ENCODE measurements at regions not wholly inside any gene's neighbourhood (a gene's known extent, or its start where the extent isn't known, plus 50 kb on each side); places are given as distances from the start of the nearest gene placed in this dataset.

DNA sequence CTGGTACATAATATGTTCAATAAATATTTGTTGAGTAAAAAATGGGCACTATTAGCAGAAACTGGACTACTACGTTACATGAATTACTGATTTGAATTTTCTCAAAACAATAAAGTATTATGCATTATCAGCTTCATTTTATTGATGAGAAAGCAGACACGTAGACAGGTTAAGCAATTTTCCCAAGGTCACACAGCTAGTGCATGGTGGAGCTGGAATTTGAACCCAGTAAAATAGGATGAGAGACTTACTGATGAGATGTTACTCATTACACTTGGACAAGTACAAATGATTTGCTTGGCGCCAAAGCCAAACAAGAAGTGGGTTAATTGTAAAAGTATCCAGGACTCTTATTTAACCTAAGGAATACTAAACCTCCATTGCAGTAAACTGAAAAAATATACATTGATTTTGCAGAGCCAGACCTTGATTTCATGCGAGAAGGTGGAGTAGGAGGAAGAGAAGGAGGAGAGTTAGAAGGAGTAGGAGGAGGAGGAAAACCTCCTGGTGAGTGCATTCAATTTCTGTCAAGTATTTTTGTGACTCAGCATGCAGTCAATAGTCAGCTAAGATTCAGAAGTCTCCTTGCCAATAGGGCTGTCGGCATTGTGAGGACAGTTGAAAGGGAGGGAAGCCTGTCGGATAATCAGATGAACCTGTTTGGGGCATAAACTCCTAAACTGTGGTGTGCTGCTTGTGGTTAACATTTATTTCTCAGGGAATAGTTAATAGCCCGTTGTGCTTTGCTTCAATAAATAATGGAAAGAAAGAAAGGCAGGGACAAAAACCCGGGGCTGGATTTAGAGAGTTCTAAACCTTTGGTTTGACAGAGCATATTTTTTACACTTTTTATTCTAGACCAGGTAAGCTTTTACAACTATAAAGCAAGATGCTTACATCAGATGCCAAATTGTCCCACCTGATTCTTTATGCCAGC lies 77.0 kb upstream of the TACR1 start:
- Histone ChIP-seq H2AFZ (ENCODE audit: low read depth) (no peak overlapping the region), H3K27me3 (ENCODE audit: insufficient read depth, low read depth) (no peaks in the 10 kb centered on the region), H3K79me2 (ENCODE audit: insufficient read depth, low read depth) (no peaks in the 10 kb centered on the region), H3K9ac (no peak overlapping the region), H4K20me1 (ENCODE audit: insufficient read depth) (no peaks in the 10 kb centered on the region), H3K4me3 (IDR thresholded peaks at IDR 0.05; ENCODE audit: insufficient read depth, low read depth, low read length) (no peak overlapping the region), H3K4me2 (no peak overlapping the region), H3K27ac (no peak overlapping the region), H3K4me1 (ENCODE audit: low read depth, poor library complexity, severe bottlenecking) (no peaks in the 10 kb centered on the region), H3K36me3 (ENCODE audit: insufficient read depth) (no peaks in the 10 kb centered on the region)
- TF ChIP-seq, protein P1, sequence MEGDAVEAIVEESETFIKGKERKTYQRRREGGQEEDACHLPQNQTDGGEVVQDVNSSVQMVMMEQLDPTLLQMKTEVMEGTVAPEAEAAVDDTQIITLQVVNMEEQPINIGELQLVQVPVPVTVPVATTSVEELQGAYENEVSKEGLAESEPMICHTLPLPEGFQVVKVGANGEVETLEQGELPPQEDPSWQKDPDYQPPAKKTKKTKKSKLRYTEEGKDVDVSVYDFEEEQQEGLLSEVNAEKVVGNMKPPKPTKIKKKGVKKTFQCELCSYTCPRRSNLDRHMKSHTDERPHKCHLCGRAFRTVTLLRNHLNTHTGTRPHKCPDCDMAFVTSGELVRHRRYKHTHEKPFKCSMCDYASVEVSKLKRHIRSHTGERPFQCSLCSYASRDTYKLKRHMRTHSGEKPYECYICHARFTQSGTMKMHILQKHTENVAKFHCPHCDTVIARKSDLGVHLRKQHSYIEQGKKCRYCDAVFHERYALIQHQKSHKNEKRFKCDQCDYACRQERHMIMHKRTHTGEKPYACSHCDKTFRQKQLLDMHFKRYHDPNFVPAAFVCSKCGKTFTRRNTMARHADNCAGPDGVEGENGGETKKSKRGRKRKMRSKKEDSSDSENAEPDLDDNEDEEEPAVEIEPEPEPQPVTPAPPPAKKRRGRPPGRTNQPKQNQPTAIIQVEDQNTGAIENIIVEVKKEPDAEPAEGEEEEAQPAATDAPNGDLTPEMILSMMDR (conservative IDR thresholded peaks at IDR 0.05; ENCODE audit: low read depth, low read length) = no peak

GRCh38 chr2:75274936-75275335 lies 75.6 kb upstream of the TACR1 start:
- H3K4me3 ChIP-seq (IDR thresholded peaks at IDR 0.05; ENCODE audit: insufficient read depth, low read depth, low read length) = no peak overlapping the region
- TF ChIP-seq, protein P1 (conservative IDR thresholded peaks at IDR 0.05; ENCODE audit: low read depth, low read length) = no peak
- no peak overlapping the region for H3K27ac ChIP-seq
- no peaks in the 10 kb centered on the region for H3K36me3 ChIP-seq (ENCODE audit: insufficient read depth)
- no peak overlapping the region for H2AFZ ChIP-seq (ENCODE audit: low read depth)
- no peaks in the 10 kb centered on the region for H3K4me1 ChIP-seq (ENCODE audit: low read depth, poor library complexity, severe bottlenecking)
- no peak overlapping the region for H3K9ac ChIP-seq
- no peaks in the 10 kb centered on the region for H3K27me3 ChIP-seq (ENCODE audit: insufficient read depth, low read depth)
- H4K20me1 ChIP-seq (ENCODE audit: insufficient read depth) = no peaks in the 10 kb centered on the region
- H3K79me2 ChIP-seq (ENCODE audit: insufficient read depth, low read depth) = no peaks in the 10 kb centered on the region
- H3K4me2 ChIP-seq = no peak overlapping the region

GRCh38 chr2:75268112-75268511 lies 68.8 kb upstream of the TACR1 start:
- Histone ChIP-seq H3K4me1 (ENCODE audit: low read depth, poor library complexity, severe bottlenecking) (no peaks in the 10 kb centered on the region), H3K4me3 (IDR thresholded peaks at IDR 0.05; ENCODE audit: insufficient read depth, low read depth, low read length) (no peak overlapping the region), H3K4me2 (no peak overlapping the region), H4K20me1 (ENCODE audit: insufficient read depth) (no peaks in the 10 kb centered on the region), H3K79me2 (ENCODE audit: insufficient read depth, low read depth) (no peaks in the 10 kb centered on the region), H3K27ac (no peak overlapping the region), H3K36me3 (ENCODE audit: insufficient read depth) (no peaks in the 10 kb centered on the region), H2AFZ (ENCODE audit: low read depth) (no peak overlapping the region), H3K27me3 (ENCODE audit: insufficient read depth, low read depth) (no peaks in the 10 kb centered on the region), H3K9ac (no peak overlapping the region)
- TF ChIP-seq, protein P1 (conservative IDR thresholded peaks at IDR 0.05; ENCODE audit: low read depth, low read length) = no peak

GRCh38 chr2:75261923-75262322 lies 62.6 kb upstream of the TACR1 start:
- Histone ChIP-seq H3K36me3 (ENCODE audit: insufficient read depth) (no peaks in the 10 kb centered on the region), H3K79me2 (ENCODE audit: insufficient read depth, low read depth) (no peaks in the 10 kb centered on the region), H3K4me3 (IDR thresholded peaks at IDR 0.05; ENCODE audit: insufficient read depth, low read depth, low read length) (no peak overlapping the region), H3K4me1 (ENCODE audit: low read depth, poor library complexity, severe bottlenecking) (no peaks in the 10 kb centered on the region), H3K27ac (no peak overlapping the region), H2AFZ (ENCODE audit: low read depth) (no peak overlapping the region), H3K27me3 (ENCODE audit: insufficient read depth, low read depth) (no peaks in the 10 kb centered on the region), H4K20me1 (ENCODE audit: insufficient read depth) (no peaks in the 10 kb centered on the region), H3K4me2 (no peak overlapping the region), H3K9ac (no peak overlapping the region)
- TF ChIP-seq, protein P1 (conservative IDR thresholded peaks at IDR 0.05; ENCODE audit: low read depth, low read length) = no peak

Data from KMS-11 (cell line).